ENCODE measurements at regions not wholly inside any gene's neighbourhood (a gene's known extent, or its start where the extent isn't known, plus 50 kb on each side); places are given as distances from the start of the nearest gene placed in this dataset.

GRCh38 chr4:162535121-162535520, 371.3 kb upstream of the FSTL5 start:
- TF ChIP-seq CTCF (conservative IDR thresholded peaks at IDR 0.05; ENCODE audit: low read length) = peak; percentile 10; the same call in 1 of the 2 replicates
- no peak for TF ChIP-seq EZH2phosphoT487 (IDR thresholded peaks at IDR 0.05; ENCODE audit: borderline replicate concordance)

All from Loucy (cell line).